D721Med (cell line): ENCODE measurements at regions not wholly inside any gene's neighbourhood (a gene's known extent, or its start where the extent isn't known, plus 50 kb on each side); places are given as distances from the start of the nearest gene placed in this dataset.
"Not testable (repeated sequence)": the region's sequence is repeated elsewhere in the genome, so short reads cannot be mapped to it uniquely, and the experiment has no call there.

Experiments used
- DNase-seq: peaks from one replicate; pipeline ENCODE4 v3.0.0; 2011; ENCODE audit warnings: low spot score; ENCODE audit not compliant: insufficient read length
- FAIRE-seq: peaks from 2 replicates; lab custom pipeline; 2011; peaks lifted over from hg19 to GRCh38; lab: Jason Lieb, UNC
- CTCF ChIP-seq: IDR thresholded peaks from 2 replicates; pipeline ENCODE4 v1.5.1; 2012; ENCODE audit warnings: mild to moderate bottlenecking, control low read depth; ENCODE audit not compliant: insufficient read depth; ENCODE audit errors: missing control alignments

- TF ChIP-seq CTCF = no peak
- no peak for FAIRE-seq
- DNase-seq = no peak
Measured at GRCh38 chr18:65175681-65176080, 575.1 kb upstream of the CDH7 start.

GRCh38 chr18:65162086-65162485 is 588.7 kb upstream of the CDH7 start:
- FAIRE-seq, DNase-seq: not testable (repeated sequence)

GRCh38 chr18:65146482-65147021 is 604.3 kb upstream of the CDH7 start:
- TF ChIP-seq CTCF = no peak
- FAIRE-seq (no peak), DNase-seq (no peak)

- TF ChIP-seq CTCF = no peak
- DNase-seq (no peak), FAIRE-seq (no peak)
Measured at GRCh38 chr18:65145312-65145711, 605.5 kb upstream of the CDH7 start.

- DNase-seq (no peak), FAIRE-seq (no peak)
- no peak for TF ChIP-seq CTCF
Measured at GRCh38 chr18:65133610-65134009, 617.2 kb upstream of the CDH7 start.

- FAIRE-seq (no peak), DNase-seq (no peak)
- no peak for TF ChIP-seq CTCF
Measured at GRCh38 chr18:65124633-65125032, 626.2 kb upstream of the CDH7 start.

- no peak for FAIRE-seq
- no peak for TF ChIP-seq CTCF
Measured at GRCh38 chr18:65103864-65104263, 646.9 kb upstream of the CDH7 start.

GRCh38 chr18:65093346-65093745 is 657.5 kb upstream of the CDH7 start:
- DNase-seq = no peak
- no peak for TF ChIP-seq CTCF
- no peak for FAIRE-seq

More at GRCh38 chr18:65103864-65104263, 646.9 kb upstream of the CDH7 start:
- no peak for DNase-seq
